Vagina (tissue), 2 donors: ENCODE measurements at regions not wholly inside any gene's neighbourhood (a gene's known extent, or its start where the extent isn't known, plus 50 kb on each side); places are given as distances from the start of the nearest gene placed in this dataset.

Experiments
- POLR2A ChIP-seq, 2 donors: fragments of 450-650 bp; IDR thresholded peaks; one replicate each; pipeline ENCODE4 v1.6.1; 2017; ENCODE audit warnings: antibody characterized with exemption in 2 of 2, mild to moderate bottlenecking in 2 of 2, moderate library complexity in 2 of 2
- POLR2AphosphoS5 ChIP-seq, 2 donors: sonication (generic); formaldehyde crosslinking; IDR thresholded peaks; one replicate each; pipeline ENCODE4 v1.9.0; 2017; ENCODE audit warnings: antibody characterized with exemption in 2 of 2, mild to moderate bottlenecking in 2 of 2, low read depth in 1 of 2; ENCODE audit not compliant: insufficient read depth in 1 of 2
- TF ChIP-seq, protein P1 (sequence below), 3 experiments: fragments of 450-650 bp in 2 of 3; fragments of 200-600 bp in 1 of 3; sonication (generic) in 1 of 3; IDR thresholded peaks; one replicate each; pipeline ENCODE4 v1.5.1; 2017 to 2019; ENCODE audit warnings: antibody characterized with exemption in 3 of 3, mild to moderate bottlenecking in 2 of 3, moderate library complexity in 2 of 3

DNA sequence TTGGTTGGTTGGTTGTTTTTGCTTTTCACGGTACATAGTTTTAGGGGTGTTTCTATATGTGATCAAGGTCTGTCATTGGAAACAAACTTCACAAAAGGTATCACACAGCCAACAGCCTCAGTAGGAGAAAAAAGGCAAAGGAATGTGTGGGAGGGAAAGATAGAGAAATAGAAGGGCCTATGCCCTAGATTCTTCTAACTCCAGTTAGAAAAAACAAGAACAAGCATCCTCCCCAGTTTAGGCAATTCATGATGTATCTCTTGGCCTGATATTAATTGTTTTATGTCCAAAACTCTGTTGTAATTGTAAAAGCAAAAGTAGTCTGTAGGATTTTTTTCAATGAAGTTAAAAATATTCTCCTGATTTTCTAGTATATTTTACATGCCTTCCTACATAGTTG is 192.4 kb upstream of the EDNRA start:
- TF ChIP-seq POLR2A (IDR thresholded peaks at IDR 0.05) (no peak), POLR2AphosphoS5 (IDR thresholded peaks at IDR 0.05; ENCODE audit: insufficient read depth in 1 of 2, low read depth in 1 of 2) (no peak)
- TF ChIP-seq, protein P1, sequence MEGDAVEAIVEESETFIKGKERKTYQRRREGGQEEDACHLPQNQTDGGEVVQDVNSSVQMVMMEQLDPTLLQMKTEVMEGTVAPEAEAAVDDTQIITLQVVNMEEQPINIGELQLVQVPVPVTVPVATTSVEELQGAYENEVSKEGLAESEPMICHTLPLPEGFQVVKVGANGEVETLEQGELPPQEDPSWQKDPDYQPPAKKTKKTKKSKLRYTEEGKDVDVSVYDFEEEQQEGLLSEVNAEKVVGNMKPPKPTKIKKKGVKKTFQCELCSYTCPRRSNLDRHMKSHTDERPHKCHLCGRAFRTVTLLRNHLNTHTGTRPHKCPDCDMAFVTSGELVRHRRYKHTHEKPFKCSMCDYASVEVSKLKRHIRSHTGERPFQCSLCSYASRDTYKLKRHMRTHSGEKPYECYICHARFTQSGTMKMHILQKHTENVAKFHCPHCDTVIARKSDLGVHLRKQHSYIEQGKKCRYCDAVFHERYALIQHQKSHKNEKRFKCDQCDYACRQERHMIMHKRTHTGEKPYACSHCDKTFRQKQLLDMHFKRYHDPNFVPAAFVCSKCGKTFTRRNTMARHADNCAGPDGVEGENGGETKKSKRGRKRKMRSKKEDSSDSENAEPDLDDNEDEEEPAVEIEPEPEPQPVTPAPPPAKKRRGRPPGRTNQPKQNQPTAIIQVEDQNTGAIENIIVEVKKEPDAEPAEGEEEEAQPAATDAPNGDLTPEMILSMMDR (IDR thresholded peaks at IDR 0.05): no peak
